ENCODE measurements at regions not wholly inside any gene's neighbourhood (a gene's known extent, or its start where the extent isn't known, plus 50 kb on each side); places are given as distances from the start of the nearest gene placed in this dataset.
"Not testable (repeated sequence)": the region's sequence is repeated elsewhere in the genome, so short reads cannot be mapped to it uniquely, and the experiment has no call there.

GRCh38 chr16:17037499-17037898 lies 433.3 kb downstream of the XYLT1 start:
- TF ChIP-seq, protein P1, sequence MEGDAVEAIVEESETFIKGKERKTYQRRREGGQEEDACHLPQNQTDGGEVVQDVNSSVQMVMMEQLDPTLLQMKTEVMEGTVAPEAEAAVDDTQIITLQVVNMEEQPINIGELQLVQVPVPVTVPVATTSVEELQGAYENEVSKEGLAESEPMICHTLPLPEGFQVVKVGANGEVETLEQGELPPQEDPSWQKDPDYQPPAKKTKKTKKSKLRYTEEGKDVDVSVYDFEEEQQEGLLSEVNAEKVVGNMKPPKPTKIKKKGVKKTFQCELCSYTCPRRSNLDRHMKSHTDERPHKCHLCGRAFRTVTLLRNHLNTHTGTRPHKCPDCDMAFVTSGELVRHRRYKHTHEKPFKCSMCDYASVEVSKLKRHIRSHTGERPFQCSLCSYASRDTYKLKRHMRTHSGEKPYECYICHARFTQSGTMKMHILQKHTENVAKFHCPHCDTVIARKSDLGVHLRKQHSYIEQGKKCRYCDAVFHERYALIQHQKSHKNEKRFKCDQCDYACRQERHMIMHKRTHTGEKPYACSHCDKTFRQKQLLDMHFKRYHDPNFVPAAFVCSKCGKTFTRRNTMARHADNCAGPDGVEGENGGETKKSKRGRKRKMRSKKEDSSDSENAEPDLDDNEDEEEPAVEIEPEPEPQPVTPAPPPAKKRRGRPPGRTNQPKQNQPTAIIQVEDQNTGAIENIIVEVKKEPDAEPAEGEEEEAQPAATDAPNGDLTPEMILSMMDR (IDR thresholded peaks at IDR 0.05) = no peak
- TF ChIP-seq POLR2AphosphoS5 (IDR thresholded peaks at IDR 0.05) = no peak
- no peak for TF ChIP-seq POLR2A (IDR thresholded peaks at IDR 0.05)
- no peaks in the 10 kb centered on the region for H3K27me3 ChIP-seq (replicated peaks; ENCODE audit: insufficient read depth)
- H3K4me1 ChIP-seq (replicated peaks) = no peaks in the 10 kb centered on the region
- 49% methylated on average over 5 of the region's 5 CpGs for WGBS
- intact Hi-C loops (cut with DNase I) = no loop called here
- no peaks in the 10 kb centered on the region for H3K9me3 ChIP-seq
- H3K4me3 ChIP-seq = no peak overlapping the region
- no peaks in the 10 kb centered on the region for H3K36me3 ChIP-seq
- H3K27ac ChIP-seq = no peak overlapping the region
- no peak for DNase-seq (ENCODE audit: low spot score)

DNA sequence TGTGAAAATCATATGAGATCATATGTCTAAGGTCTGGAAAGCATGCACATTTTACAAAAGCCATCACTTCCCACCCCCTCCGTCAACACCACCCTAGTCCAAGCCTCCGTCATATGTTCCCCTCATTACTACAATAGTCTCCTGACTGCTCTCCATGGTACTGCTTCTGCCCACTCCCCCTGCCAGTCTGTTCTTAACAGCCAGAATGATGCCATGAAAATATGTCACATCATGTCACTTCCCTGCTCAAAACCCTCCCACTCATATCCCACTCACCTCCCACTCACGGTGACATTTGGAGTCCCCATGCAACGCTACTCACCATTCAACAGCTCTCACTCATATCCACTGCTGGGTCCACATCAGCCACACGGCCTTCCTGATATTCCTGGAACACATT lies 432.3 kb downstream of the XYLT1 start:
- H3K36me3 ChIP-seq = no peaks in the 10 kb centered on the region
- no peak overlapping the region for H3K4me3 ChIP-seq
- no peaks in the 10 kb centered on the region for H3K27me3 ChIP-seq (replicated peaks; ENCODE audit: insufficient read depth)
- H3K9me3 ChIP-seq = no peaks in the 10 kb centered on the region
- H3K27ac ChIP-seq = no peak overlapping the region
- intact Hi-C loops (cut with DNase I) = no loop called here
- TF ChIP-seq POLR2A (IDR thresholded peaks at IDR 0.05) (no peak), POLR2AphosphoS5 (IDR thresholded peaks at IDR 0.05) (no peak)
- TF ChIP-seq, protein P1 (IDR thresholded peaks at IDR 0.05) = no peak
- no peak for DNase-seq (ENCODE audit: low spot score)
- WGBS = 72% methylated on average over 5 of the region's 5 CpGs
- H3K4me1 ChIP-seq (replicated peaks) = no peaks in the 10 kb centered on the region

- intact Hi-C loops (cut with DNase I); H3K4me3 ChIP-seq: not testable (repeated sequence)
- WGBS = 100% methylated on average over 2 of the region's 2 CpGs
Measured at GRCh38 chr16:17049109-17049508, 421.7 kb downstream of the XYLT1 start.

DNA sequence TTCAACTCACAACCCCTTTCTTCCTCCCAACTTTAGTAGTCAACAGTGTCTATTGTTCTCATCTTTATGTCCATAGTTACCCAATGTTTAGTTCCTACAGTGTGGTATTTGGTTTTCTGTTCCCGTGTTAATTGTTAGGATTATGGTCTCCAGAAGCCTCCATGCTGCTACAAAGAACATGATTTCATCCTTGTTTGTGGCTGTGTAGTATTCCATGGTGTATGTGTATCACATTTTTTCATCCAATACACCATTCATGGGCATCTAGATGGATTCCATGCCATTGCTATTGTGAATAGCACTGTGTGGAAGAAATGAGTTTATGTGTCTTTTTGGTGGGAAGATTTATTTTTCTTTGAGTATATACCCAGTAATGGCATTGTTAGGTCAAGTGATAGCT lies 420.3 kb downstream of the XYLT1 start:
- intact Hi-C loops (cut with DNase I) = no loop called here
- TF ChIP-seq, protein P1 (IDR thresholded peaks at IDR 0.05) = no peak
- TF ChIP-seq POLR2A (IDR thresholded peaks at IDR 0.05) (no peak), POLR2AphosphoS5 (IDR thresholded peaks at IDR 0.05) (no peak)
- Histone ChIP-seq H3K9me3 (no peaks in the 10 kb centered on the region), H3K27ac (no peak overlapping the region), H3K36me3 (no peaks in the 10 kb centered on the region), H3K4me1 (replicated peaks) (no peaks in the 10 kb centered on the region), H3K27me3 (replicated peaks; ENCODE audit: insufficient read depth) (no peaks in the 10 kb centered on the region), H3K4me3 (no peak overlapping the region)
- DNase-seq (ENCODE audit: low spot score) = no peak
- 83% methylated on average over 1 of the region's 1 CpG for WGBS

More at GRCh38 chr16:17049109-17049508, 421.7 kb downstream of the XYLT1 start:
- H3K9me3 ChIP-seq; H3K4me1 ChIP-seq (replicated peaks); H3K27me3 ChIP-seq (replicated peaks; ENCODE audit: insufficient read depth); H3K36me3 ChIP-seq; H3K27ac ChIP-seq; DNase-seq (ENCODE audit: low spot score): not testable (repeated sequence)

All from prostate gland (tissue), 2 donors.